Right renal cortex interstitium (tissue), 3 donors: ENCODE measurements at regions not wholly inside any gene's neighbourhood (a gene's known extent, or its start where the extent isn't known, plus 50 kb on each side); places are given as distances from the start of the nearest gene placed in this dataset.

Source experiments
- DNase-seq, 3 donors: peaks; one replicate each; pipeline ENCODE4 v3.0.0-alpha.2; 2013; ENCODE audit warnings: low read depth in 3 of 3, low spot score in 2 of 3

DNA sequence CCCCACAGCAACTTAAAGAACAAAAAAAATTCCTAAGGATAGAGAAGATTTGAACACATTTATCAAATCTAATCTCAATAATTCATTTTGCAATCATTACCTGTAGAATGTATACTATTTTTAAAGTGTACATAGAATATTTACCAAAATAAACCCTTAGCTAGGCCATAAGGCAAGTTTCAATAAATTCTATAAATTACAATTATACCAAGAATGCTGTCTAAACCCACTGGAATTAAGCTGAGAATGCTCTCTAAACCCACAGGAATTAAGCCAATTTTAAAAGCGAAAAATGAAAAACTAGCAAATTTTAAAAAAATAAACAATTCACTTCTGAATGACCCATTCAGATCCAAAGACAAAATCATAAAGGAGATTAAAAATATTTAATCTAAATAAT is 540.4 kb upstream of the NBEA start:
- DNase-seq = no peak

DNA sequence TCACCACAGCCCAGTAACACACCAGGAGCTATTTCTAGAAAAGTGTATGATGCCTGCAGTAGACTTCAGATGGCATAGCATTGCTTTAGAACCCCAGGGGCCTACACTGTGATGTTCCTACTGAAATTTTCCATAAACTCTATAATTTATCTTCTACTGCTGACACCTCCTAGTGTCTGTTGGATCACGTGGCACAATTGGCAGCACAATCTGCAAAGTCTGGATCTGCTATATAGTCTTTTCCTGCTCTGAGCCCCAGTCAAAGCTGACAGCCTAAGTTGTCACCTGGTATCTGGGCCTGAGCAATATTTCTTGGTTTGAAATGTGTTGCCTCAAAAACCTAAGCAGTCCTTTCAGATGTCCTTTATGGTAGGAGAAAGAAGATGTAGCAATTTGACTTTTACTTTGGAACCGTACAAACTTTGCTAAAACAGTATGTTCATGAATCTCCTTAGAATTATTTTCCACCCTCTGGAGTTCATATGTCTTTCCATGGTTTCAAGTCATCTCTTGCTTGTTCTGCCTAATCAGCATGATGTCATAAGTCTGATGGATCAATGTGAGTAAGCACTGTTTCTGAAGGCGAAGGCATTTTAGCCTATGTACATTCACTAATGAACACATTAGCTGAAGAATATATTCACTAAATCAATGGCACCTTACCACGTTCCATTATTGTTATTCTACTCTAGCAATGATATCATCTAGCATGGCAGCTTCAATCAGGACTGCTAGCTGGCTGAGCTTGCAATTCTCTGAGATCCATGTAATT is 536.5 kb upstream of the NBEA start:
- no peak for DNase-seq

DNA sequence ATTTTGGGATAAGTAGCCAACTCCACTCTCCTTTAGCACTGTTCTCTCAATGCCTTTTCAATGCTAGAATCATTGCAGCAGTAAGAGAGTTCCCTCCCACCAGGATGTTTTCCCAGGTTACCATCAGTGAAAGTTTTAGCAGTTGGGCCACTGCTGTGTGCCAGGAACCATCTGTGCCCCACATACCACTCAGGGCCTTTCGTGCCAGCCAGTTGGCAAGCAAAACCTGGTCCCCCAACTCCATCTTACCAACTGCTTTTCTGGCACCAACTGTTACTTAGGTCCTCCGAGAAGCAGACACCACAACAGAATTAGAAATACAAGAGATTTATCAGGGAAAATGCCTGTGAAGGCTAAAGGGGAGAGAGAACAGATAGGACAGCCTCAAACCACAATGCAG is 533.4 kb upstream of the NBEA start:
- no peak for DNase-seq

DNA sequence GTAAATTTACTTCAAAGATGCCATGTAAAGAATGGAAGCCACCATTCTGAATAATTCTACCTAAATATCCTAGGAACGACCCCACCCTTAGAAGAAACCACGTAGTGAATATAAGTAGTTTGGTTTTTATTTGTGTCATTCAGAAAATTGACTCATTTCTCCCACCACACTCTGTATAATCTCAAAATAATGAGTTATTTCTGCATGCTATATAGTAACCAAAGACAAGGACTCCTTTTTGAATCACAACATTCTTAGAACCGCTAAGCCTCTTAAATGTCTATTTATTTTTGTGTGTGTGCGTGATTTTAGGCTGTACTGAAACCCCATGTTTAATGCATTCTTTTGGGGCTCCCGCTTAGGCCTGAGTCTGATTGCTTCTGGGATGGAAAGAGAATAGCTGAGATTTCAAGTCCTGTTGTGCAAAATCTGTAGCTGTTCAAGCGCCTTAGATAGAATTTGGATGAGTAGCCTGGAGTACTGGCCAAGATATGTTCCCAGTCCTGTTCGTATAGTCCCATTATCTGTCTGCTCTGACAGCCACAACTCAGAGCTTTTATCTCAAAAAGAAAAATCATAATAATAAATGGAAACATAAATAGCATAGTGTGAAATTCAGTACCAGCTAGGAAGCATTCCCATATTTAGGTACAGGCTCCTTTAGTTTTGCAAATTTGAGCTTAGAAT is 532.4 kb upstream of the NBEA start:
- DNase-seq = no peak

DNA sequence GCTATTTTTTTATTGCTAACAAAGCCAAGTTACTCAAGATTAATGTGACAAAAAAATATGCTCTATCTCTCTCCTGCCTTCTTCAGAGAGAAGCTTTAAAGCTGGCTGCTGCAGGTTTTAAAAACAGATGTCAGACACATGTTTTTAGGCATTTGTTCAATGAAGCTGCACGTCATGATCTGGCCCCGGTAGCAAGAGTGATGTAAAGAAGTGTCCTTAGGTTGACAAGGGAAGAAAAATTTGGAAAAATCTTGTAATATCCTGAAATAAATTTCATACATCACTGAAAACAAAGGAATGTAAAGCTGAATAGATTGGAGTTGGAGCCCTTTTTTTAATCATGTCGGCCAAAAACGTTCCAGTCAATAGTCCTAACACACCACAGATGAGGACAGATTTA is 531.4 kb upstream of the NBEA start:
- no peak for DNase-seq

DNA sequence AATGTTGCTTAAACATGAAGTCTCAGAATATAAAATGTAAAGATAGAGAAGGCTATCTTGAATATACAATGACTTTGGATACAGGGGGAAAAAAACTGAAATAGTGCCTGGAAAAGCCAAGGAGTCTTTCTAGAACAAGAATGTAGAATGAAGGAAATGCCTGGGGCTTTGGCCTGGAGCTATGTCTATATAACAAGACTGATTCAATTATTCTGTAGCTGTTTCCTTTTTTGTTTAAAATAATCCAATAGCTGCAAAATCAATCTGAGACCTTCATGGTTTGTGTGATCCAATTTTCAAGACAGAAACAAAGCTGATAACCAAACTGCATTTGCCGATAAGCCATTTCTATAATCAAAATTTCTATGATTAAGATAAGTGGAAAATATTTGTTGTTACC is 530.9 kb upstream of the NBEA start:
- DNase-seq = no peak

DNA sequence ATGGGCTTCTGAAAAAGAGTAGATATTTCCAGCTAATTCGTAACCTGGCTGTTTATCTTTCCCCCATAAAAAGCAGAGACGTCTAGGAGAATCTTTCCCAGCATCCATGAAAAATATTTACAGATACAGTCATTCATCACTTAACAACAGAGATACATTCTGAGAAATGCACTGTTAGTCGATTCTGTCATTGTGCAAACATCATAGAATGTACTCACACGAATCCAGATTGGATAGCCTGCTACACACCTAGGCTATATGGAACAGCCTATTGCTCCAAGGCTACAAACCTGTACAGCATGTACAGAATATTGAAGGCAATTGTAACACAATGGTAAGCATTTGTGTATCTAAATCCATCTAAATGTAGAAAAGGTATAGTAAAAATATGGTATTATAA is 530.2 kb upstream of the NBEA start:
- no peak for DNase-seq

DNA sequence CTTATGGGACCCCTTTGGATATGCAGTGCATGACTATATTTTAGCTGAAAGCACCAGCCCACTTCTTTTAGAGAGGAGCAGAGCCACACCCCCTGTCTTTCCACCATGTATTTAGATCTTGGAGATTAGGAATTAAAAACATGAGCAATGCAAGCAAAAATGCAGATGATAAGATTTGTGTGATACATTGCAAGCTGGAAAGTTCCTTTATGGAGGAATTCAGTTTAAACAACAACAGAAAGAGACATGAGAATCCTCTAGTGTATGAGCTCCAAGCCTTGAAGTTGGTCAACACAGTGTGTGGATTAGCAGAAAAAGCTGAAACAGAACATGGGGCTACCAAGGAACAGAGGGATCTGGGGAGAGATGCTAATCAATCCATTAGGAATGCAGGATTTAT is 529.8 kb upstream of the NBEA start:
- DNase-seq = no peak

DNA sequence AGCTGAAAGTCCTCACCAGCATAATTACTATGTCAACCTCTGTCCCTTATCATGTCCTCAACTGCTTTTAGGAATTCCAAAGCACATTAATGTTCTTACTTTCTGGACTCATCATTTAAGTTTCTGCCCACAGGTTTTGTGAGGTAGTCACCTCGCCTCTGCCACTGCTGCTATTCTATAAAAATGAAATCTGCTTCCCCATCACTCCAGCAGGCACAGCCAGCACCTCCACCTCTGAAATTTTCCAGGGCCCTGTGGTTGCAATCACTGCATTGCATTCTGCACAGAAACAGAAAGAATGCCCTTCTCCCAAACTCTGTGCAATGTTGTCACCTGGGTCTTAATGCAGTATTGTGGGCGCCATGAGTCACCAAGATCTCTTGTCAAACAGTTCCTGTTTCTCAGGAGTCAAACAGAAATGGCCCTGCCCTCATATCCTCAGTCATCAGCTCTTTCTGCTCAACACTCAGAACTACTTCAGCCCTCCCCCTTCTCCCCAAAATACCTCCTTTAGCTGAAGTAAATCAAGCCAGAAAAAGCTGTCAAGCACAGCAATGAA is 529.2 kb upstream of the NBEA start:
- DNase-seq = no peak

DNA sequence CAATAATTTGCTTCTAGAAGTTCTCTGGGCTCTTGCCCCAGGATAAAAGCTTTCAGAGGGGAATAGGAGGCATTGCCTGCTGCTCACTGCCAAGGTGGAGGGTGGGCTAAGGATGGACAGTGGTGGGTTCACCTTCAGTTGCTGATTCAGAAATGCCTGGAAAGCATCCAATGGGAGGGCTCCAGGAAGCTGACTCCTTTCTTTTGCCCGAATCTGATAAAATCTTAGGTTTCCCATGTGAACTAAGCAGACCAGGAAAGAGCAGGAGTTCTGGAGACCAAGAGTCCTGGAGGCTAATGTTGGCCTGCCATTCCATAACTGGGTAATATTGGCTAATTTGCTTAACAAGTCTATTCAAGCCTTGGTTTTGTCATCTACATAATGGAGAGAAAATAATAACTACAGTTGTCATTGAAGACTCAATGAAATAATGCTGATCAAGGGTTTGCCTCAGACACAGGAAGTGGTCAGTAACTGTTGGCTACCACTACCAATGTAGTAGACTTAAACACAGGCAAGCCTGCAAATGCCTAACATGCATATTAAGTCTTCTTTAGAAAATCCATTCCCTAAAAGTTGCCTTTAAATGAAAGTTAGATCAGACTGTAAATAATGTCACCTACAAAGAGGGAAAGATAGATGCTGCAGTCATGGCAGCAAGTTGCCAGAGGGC is 528.4 kb upstream of the NBEA start:
- DNase-seq = no peak

DNA sequence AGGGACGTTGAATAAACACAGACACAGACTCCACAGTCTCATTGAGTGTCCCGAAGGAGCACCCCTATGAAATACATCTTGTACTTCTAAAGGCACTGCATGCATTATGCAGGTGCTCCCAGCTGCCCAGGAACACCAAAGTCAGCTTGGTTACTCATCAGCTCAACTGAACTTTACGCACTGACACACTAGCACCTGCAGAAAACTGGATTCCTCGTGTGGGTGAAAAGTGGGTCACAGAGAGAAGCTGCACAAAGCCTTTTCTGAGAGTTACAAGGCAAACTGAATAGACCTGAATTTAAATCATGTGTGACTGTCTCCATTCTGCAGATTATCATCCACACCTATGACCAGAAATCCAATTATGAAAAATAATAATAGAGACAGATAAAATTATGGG is 527.5 kb upstream of the NBEA start:
- DNase-seq = no peak

DNA sequence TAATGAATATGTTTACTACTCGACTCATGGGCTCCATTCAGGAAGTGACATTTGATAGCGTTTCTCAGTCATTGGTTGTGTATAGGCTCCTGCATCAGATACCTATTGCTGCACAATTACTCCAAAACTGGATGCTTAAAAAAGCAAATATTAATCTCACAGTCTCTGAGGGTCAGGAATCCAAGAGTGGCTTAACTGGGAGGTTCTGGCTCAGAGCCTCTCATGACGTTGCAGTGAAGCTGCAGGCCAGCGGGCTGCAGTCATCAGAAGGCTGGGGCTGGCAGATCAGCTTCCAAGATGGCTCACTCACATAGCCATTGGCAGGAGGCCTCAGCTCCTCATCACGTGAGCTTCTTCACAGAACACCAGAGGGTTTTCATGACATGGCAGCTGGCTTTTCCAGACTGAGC is 525.1 kb upstream of the NBEA start:
- DNase-seq = no peak

DNA sequence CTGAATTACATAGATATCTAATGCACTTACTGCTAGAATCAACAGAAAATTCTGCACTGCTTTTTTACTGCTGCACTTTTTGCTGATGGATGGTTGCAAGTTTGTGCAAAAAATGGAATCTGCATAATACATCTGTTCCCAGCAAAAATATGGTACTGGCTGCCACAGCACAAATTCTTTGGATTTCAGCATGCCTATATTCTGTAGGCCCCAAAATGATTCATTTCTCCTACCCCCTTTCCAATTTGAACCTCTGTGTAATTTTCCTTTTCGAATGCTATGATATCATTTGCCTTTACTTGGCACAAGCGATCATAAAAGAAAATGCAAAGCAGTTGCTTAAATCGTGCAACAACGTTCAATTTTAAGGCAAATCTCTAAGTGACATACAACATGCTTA is 524.2 kb upstream of the NBEA start:
- DNase-seq = no peak

DNA sequence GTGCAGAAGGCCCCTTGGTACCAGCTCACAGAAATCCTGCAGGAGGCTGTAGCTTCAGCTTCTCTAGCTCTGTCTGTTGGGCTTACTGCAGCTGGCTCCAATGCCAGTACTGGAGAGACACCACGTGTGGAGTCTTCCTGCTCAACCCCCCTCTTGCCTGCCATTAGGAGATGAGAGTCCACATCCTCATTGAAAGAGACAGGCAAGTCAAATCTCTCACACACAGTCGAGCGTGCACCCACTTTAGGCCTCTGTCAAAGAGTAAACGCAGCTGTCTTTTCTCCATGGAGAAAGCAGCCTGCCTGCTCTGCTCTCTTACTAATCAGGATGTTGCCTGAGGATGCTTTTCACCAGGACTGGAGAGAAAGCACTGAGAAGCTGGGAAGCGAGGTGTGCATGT is 523.0 kb upstream of the NBEA start:
- DNase-seq = no peak

DNA sequence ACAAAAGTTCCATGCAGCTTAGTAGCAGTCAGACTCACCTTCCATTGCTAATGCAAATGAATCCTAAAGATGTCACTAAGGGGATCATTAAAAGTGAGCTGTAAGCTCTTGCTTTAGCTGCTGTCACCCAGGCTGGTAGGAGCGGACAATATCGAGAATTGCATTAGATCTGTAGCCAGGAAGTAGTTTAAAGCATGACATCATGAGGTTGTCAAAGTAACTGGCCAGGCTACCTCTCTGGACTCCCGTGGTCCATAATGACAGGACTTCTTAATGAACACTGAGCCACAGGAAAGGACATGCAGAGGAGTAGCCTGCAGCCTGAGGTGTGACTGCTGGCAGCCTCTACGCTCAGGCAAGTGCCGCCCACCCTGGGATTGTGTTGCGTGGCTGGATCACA is 522.3 kb upstream of the NBEA start:
- DNase-seq = no peak

DNA sequence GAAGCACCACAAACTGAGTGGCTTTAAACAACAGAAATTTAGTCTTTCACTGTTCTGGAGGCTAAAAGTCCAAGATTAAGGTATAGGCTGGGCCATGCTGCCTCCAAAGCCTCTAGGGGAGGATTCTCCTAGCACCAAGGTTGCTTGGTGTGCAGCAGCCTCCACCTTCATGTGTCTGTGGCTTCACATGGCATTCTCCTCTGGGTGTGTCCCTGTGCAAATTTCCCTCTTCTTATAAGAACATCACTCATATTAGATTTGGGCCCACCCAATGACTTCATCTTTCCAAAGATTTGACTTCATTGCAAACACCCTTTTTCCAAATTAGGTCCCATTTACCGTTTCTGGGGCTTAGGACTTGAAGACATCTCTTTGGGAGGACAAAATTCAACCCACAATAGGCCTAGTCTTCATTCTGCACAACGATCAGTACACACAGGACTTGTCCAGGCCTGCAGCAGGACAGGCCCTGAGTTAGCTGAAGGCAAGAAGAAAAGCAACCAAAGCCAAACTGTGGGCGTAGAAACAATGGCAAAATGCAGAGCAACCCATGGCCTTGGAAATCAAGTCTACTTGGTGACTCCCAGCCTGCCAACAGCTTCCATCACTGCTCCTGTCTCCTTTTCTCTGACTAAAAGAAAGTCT is 521.2 kb upstream of the NBEA start:
- no peak for DNase-seq

DNA sequence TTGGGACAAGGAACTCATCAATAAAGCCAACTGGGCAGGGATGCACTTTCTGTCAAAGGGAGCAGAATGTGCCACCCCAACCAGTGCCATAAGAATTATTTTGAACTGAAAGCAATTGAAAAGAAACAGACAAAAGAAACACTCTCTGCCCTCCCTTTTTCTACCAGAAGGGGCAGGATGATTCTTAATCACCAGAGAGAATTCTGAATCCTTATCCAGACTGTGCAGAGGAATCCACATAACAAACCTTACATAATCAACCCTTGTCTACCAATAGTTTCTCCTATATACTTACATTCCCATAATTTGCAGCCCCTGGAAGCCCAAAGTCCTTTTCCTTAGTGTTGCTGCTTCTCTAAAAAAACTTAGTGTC is 520.7 kb upstream of the NBEA start:
- no peak for DNase-seq

DNA sequence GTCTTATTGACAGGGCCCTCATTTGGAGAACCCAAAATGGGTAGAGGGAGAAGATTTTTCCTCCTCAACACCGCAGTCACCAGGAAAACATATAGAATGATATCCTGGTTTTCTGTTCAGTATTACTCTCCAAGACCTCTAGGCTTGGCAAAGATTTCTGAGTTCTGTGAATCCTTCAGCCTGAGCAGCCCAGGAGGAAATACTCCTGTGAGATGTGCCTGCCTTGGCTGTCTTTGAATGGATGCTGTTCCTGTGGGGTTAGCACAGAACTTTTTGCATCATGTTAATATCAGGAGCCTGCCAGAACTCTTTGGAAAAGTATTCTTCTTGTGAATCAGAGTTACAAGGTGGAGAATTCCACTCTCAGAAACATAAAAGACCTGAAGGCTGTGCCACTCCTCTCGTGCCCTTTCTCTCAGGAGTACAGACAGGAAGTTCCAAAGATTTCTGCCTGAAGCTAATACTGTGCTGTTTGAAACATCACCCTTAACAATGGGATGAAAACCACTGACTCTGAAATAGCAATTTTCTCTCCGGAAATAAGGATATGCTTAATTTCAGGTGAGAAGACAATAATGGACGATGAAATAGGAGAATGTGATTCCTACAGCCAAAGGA is 520.1 kb upstream of the NBEA start:
- DNase-seq = no peak

DNA sequence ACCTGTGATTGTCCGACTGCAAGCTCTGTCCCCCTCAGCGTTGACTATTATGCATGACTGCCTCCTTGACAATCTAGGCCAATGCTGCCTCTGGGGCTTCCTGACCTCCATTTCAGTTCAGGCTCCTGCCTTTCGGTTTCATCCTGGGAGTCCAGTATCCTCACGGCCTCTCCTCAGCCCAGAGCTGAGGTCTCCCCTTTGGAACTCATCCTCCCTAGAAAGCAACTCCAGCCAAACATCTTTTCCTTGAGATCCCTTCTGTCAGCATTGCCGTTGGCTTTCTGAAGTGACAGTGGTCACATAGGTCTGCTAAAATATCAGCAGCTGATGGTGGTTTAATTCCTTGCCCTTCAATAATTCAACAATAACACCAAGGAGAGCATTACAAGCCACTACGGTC is 519.1 kb upstream of the NBEA start:
- DNase-seq = no peak

DNA sequence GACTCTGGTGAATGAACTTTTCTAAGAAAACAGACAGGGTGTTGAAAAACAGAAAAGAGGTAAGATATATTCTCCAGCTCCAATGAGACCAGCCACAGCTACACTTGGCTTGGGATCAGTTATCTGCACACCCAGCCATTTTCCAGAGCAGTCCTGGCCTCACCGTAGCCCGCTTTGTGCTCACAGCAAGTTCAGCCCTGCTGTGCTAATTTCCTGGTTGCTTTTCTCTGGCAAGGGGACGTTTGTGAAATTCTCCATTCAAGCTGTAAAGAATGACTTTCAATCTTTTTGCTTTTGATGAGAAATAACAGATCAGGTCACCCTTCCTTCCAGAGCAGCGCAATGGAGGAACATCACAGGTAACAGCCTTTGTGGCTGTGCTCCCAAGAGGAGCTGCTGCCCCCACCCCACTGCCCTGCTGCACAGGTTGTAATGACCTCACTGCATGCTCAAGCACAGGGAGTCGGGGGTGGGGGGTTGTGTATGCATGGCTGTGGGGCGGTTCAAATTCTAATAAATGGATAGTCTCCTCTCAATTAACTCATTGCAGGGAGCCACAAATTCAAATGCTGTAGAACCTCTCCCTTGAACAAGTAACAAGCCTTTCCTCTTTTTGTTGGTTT is 516.6 kb upstream of the NBEA start:
- DNase-seq = no peak
